ENCODE measurements at regions not wholly inside any gene's neighbourhood (a gene's known extent, or its start where the extent isn't known, plus 50 kb on each side); places are given as distances from the start of the nearest gene placed in this dataset.

GRCh38 chr9:7936163-7936562 is 136.6 kb upstream of the DMAC1 start:
- no peak for TF ChIP-seq GATA2 (IDR thresholded peaks at IDR 0.05; ENCODE audit: low read depth, low read length)
- no peak for TF ChIP-seq GATA3 (IDR thresholded peaks at IDR 0.05; ENCODE audit: low read depth, low read length)

Measured in SH-SY5Y (cell line).